NOMO-1 treated with dmso at 0.1 percent for 144 hours (cell line): ENCODE measurements at regions not wholly inside any gene's neighbourhood (a gene's known extent, or its start where the extent isn't known, plus 50 kb on each side); places are given as distances from the start of the nearest gene placed in this dataset.
"Not testable (repeated sequence)": the region's sequence is repeated elsewhere in the genome, so short reads cannot be mapped to it uniquely, and the experiment has no call there.

Source experiments
- DNase-seq: peaks from one replicate; lab custom pipeline; 2025; ENCODE audit not compliant: unreplicated experiment; lab: John Stamatoyannopoulos, UW

GRCh38 chr20:40012026-40012425, 677.0 kb downstream of the MAFB start:
- DNase-seq = not testable (repeated sequence)

DNA sequence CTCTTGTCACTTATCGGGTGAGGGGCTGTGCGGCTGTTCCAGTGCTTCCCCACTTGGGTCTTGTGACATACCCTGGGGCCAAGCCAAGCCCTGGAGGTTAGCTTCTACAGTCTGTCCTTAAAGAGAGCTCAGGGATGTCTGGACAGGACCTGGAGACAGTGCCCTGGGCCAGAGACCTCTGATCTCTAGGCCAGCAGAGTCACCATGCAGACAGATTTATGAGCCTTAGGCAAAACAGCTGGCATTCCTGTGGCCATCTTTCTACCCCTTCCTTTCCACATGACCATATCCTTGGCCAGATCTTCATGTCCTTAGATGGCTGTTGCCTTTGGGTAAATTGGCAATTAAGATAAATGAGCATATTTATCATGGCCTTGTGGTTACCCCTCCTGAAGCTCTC, 678.6 kb downstream of the MAFB start:
- DNase-seq = no peak

GRCh38 chr20:40009542-40009941, 679.5 kb downstream of the MAFB start:
- no peak for DNase-seq

DNA sequence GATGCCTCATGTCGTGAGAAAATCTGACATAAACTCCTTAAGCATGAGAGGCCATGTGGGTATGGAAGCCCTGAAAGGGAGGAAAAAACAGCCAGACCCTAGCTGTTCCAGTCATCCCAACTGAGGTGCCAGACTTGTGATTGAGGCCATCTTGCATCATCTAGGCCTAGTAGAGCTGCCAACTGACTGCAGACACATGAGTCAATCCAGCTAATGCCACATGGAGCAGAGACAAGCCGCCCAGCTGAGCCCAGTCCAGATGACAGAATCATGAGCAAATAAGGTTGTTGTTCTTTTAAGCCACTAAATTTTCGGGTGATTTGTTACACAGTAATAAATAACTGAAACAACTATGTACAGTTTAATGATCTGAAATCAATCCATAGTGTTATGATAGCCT, 680.9 kb downstream of the MAFB start:
- no peak for DNase-seq

- no peak for DNase-seq
Measured at GRCh38 chr20:40006168-40006860, 682.7 kb downstream of the MAFB start.

DNA sequence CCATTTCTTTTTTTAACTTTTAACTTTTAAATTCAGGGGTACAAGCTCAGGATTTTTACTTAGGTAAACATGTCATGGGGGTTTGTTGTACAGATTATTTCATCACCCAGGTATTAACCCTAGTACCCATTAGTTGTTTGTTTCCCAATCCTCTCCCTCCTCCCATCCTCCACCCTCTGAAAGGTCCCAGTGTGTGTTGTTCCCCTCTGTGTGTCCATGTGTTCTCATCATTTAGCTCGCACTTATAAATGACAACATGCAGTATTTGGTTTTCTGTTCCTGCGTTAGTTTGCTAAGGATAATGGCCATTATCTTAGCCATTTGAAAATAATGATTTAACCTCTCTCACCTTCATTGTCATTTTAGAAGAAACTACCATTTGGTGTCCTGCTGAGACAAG, 684.9 kb downstream of the MAFB start:
- DNase-seq = not testable (repeated sequence)

GRCh38 chr20:39993742-39994141, 695.3 kb downstream of the MAFB start:
- no peak for DNase-seq

DNA sequence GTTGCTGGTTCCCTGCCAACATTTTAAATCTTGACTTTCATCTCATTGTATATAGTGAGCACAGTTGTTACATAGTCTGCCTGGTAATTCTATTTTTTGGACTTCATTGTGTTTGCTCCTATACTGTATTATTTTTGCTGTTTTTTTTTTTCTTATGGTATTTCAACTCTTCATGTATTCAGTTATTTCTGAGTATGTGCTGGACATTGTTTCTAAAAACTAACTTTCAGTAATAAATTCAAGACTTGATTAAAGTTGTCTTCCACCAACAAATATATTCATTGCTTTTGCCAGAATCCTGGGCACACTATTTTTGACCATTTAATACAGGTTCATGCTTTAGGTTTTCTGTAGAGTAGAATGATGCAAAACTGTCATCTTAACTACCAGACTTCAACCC, 698.3 kb downstream of the MAFB start:
- DNase-seq = no peak

- DNase-seq = no peak
Measured at GRCh38 chr20:39988991-39989390, 700.0 kb downstream of the MAFB start.

DNA sequence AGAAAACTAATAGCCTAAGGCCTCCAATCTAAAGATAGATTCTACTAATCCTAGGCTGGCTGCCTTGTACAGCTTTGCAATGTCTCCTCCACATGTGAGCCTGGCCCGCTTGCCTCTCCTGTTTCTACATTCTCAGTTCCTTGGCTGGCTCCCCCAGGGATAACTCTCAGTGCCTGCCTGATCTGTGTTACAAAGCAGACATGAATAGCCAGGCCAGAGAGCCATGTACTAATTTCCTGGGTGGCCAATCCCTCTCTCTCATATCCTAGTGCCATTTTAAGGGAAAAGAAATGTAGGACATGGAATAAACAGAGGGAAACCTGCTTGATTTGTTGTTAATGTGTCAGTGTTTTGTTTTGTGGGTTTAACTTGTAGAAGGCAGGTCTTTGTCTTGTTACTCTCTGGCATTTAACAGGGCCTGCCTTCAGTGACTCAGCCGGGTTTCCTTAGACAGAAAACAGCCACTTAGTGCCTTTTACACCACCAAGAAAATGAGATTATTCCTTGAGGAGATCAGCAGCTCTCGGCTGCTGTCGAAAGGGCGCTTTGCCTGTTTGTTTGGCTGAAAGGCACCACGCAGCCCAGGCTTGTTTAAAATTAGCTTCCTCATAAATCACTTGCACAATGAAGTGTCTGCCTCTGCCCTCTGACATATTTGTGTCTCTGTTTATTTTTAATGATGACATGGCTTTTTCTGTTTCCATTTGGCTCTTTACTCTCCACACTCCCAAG, 702.7 kb downstream of the MAFB start:
- no peak for DNase-seq

GRCh38 chr20:39985271-39985827, 703.7 kb downstream of the MAFB start:
- DNase-seq = no peak

DNA sequence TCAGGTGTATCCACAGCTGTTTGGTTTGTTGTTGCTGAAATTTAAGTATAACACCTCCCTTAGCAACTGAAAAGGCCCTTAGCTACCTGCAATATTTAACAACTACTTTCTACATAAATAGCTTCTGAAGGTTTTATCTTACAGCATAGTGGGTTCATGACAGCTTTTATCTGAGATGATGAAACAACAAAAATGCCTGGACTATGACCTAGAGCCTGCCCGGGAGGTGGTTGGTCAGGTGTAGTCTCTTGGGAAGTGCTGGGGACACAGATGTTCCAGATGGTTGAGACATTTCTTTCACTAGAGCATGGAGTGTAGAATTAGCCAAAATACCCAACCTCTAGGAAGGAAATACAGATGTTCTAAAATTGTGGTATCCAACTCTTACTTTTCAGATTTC, 705.4 kb downstream of the MAFB start:
- DNase-seq = no peak

GRCh38 chr20:39983183-39983582, 705.9 kb downstream of the MAFB start:
- DNase-seq = no peak

DNA sequence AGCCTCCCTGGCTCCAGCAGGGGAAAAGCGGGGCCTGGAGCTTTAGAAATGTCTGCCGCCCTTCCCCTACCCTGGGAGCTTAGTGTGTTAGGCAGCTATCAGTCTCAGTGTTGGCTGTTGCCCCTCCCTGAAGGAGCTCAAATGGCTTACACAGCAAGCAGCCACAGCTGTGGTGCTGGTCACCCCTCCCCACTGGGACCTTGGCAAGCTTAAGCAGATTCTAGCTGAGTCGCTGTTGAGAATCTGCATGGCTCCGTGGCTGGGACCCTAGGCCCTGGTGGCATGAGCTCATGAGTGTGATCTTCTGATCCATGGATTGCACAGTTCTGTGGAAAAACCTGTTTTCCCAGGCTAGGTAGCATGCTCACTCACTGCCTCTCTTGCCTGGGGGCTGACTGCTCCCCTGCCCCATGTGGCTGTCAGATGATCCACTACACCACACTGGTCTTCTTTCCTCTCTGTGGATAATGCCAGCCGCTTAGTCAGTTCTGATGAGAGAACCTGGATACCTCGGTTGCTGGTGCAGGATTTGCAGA, 714.0 kb downstream of the MAFB start:
- DNase-seq = no peak

DNA sequence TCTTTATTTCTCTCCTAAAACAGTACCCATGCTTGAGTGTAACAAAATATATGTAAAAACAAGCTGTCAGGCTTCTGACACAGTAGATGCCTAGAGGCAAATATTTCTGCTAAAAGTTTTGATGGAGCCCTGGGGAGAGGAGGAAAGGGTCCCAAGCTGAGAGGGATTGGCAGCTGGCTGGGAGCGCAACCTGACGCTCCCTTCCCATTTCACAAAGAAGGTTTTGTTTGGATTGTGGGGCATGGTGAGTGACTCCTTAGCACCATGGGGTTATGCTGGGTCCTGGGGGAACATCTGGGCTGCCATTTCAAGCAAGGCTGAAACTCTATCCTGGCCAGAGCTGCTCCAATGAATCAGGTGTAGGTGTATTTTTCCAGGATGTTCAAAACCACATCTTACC, 720.5 kb downstream of the MAFB start:
- DNase-seq = no peak

GRCh38 chr20:39967806-39968205, 721.2 kb downstream of the MAFB start:
- DNase-seq = no peak

- DNase-seq = no peak
Measured at GRCh38 chr20:39961637-39962244, 727.3 kb downstream of the MAFB start.

- DNase-seq = no peak
Measured at GRCh38 chr20:39960522-39961428, 728.3 kb downstream of the MAFB start.

DNA sequence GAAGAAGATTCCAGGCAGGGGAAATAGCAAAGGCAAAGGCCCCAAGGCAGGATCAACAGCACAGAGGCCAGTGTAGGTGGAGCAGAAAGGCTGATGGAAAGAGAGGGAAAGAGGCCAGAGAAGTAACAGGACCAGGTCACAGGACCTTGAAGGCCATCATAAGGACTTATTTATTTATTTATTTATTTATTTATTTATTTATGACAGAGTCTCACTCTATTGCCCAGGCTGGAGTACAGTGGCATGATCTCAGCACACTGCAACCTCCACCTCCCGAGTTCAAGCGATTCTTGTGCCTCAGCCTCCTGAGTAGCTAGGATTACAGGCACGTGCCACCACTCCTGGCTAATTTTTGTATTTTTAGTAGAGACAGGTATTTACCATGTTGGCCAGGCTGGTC, 731.1 kb downstream of the MAFB start:
- not testable (repeated sequence) for DNase-seq

GRCh38 chr20:39954621-39955020, 734.4 kb downstream of the MAFB start:
- no peak for DNase-seq

GRCh38 chr20:39946931-39947330, 742.1 kb downstream of the MAFB start:
- DNase-seq = no peak
